HCT116 (cell line): ENCODE measurements at regions not wholly inside any gene's neighbourhood (a gene's known extent, or its start where the extent isn't known, plus 50 kb on each side); places are given as distances from the start of the nearest gene placed in this dataset.

ENCODE experiments used
- ATAC-seq: fragments of 200-7000 bp; cut with Tn5 transposase; 2 replicates; pipeline ENCODE4 v1.9.1; 2020; ENCODE audit warnings: mild to moderate bottlenecking, moderate library complexity
- BruUV-seq: library from RNA; stranded (reverse); fragments of 400-500 nt; replicated peaks from 2 replicates; lab custom pipeline; 2021; lab: Mats Ljungman, UMichigan
- CTCF ChIA-PET: fragments of 300-600 bp; sonication (Branson Sonifier 250); formaldehyde crosslinking; loops from one replicate; lab custom pipeline; 2021; ENCODE audit warnings: antibody characterized with exemption; lab: Charles Lee
- POLR2A ChIA-PET: fragments of 300-600, 350-600 bp; sonication (Branson Sonifier 250); formaldehyde crosslinking; loops from one replicate; lab custom pipeline; 2021; ENCODE audit warnings: antibody characterized with exemption; lab: Charles Lee
- RAD21 ChIA-PET, 2 experiments: fragments of 300-600 bp; sonication (Branson Sonifier 250); formaldehyde crosslinking; loops; one replicate each; lab custom pipeline; 2023; ENCODE audit warnings: low total read pairs in 2 of 2; ENCODE audit not compliant: uncharacterized antibody in 2 of 2, unreplicated experiment in 2 of 2, low non-redundant PET in 1 of 2; lab: Charles Lee
- DNase-seq: peaks from one replicate; pipeline ENCODE4 v3.0.0-alpha.2; 2010; ENCODE audit warnings: low read depth, low spot score
- H2AFZ ChIP-seq: fragments of 200-600 bp; shearing (Covaris generic), sonication (generic); 2 replicates; pipeline ENCODE4 v1.6.1; 2017; ENCODE audit warnings: low read depth, mixed run types, mixed read lengths, antibody characterized with exemption, low read length; ENCODE audit not compliant: poor library complexity, severe bottlenecking
- H3K27ac ChIP-seq: 2 replicates; pipeline ENCODE4 v1.5.1; 2012; ENCODE audit warnings: low read depth, low read length
- H3K27me3 ChIP-seq: fragments of 200-600 bp; sonication (generic); 2 replicates; pipeline ENCODE4 v1.6.1; 2016; ENCODE audit warnings: mixed run types, low read length, mixed read lengths; ENCODE audit not compliant: insufficient read depth
- H3K36me3 ChIP-seq, 2 experiments: fragments of 200-500 bp in 1 of 2; fragments of 200-600 bp in 1 of 2; sonication (Bioruptor generic) in 1 of 2; sonication (generic) in 1 of 2; 2 replicates each; pipeline versions ENCODE4 v1.5.1 to v1.6.1; 2014 to 2016; ENCODE audit warnings: low read length in 2 of 2, inconsistent platforms in 1 of 2, mixed read lengths in 1 of 2, mixed run types in 1 of 2; ENCODE audit not compliant: insufficient read depth in 2 of 2, control insufficient read depth in 1 of 2
- H3K4me1 ChIP-seq, 2 experiments: fragments of 200-600 bp in 1 of 2; sonication (generic) in 1 of 2; 2 replicates each; pipeline versions ENCODE4 v1.5.1 to v1.6.1; 2012 to 2017; ENCODE audit warnings: low read length in 2 of 2, inconsistent platforms in 1 of 2, mild to moderate bottlenecking in 1 of 2, mixed read lengths in 1 of 2, mixed run types in 1 of 2, moderate library complexity in 1 of 2; ENCODE audit not compliant: insufficient read depth in 2 of 2, control insufficient read depth in 1 of 2
- H3K4me2 ChIP-seq: fragments of 200-600 bp; sonication (generic); 2 replicates; pipeline ENCODE4 v1.6.1; 2017; ENCODE audit warnings: mixed run types, low read length, mixed read lengths
- H3K4me3 ChIP-seq, 2 experiments: fragments of 200-600 bp in 1 of 2; sonication (generic) in 1 of 2; replicated peaks in 1 of 2; 2 replicates each; pipeline ENCODE4 v1.5.1; 2011 to 2016; ENCODE audit warnings: low read length in 2 of 2, control low read depth in 1 of 2, low read depth in 1 of 2, mild to moderate bottlenecking in 1 of 2, mixed read lengths in 1 of 2, mixed run types in 1 of 2
- H3K79me2 ChIP-seq: fragments of 200-600 bp; sonication (generic); 2 replicates; pipeline ENCODE4 v1.6.1; 2017; ENCODE audit warnings: mild to moderate bottlenecking, mixed run types, low read length, moderate library complexity, mixed read lengths; ENCODE audit not compliant: insufficient read depth
- H3K9ac ChIP-seq: fragments of 200-600 bp; sonication (generic); 2 replicates; pipeline ENCODE4 v1.6.1; 2016; ENCODE audit warnings: low read length, mixed read lengths
- H3K9me2 ChIP-seq: fragments of 200-600 bp; sonication (generic), shearing (Covaris generic); 2 replicates; pipeline ENCODE4 v1.6.1; 2017; ENCODE audit warnings: mixed run types, mild to moderate bottlenecking, moderate library complexity; ENCODE audit not compliant: insufficient read depth
- H3K9me3 ChIP-seq, 2 experiments: fragments of 200-500 bp in 1 of 2; fragments of 200-600 bp in 1 of 2; sonication (Bioruptor generic) in 1 of 2; sonication (generic) in 1 of 2; 2 replicates each; pipeline ENCODE4 v1.6.1; 2014 to 2017; ENCODE audit warnings: low read length in 2 of 2, mixed read lengths in 2 of 2, inconsistent platforms in 1 of 2, low read depth in 1 of 2, mild to moderate bottlenecking in 1 of 2, mixed run types in 1 of 2, moderate library complexity in 1 of 2; ENCODE audit not compliant: control insufficient read depth in 1 of 2, insufficient read depth in 1 of 2
- H4K20me1 ChIP-seq: fragments of 200-600 bp; sonication (generic), shearing (Covaris generic); 2 replicates; pipeline ENCODE4 v1.6.1; 2017; ENCODE audit warnings: mixed run types, mild to moderate bottlenecking, moderate library complexity; ENCODE audit not compliant: insufficient read depth
- CBX3 ChIP-seq: IDR thresholded peaks from 2 replicates; pipeline ENCODE4 v1.6.1; 2012; ENCODE audit warnings: low read depth
- EGR1 ChIP-seq: IDR thresholded peaks from 2 replicates; pipeline ENCODE4 v1.6.1; 2012; ENCODE audit warnings: low read depth
- EZH2 ChIP-seq: fragments of 200-600 bp; sonication (generic); IDR thresholded peaks from 2 replicates; pipeline ENCODE4 v1.6.1; 2017; ENCODE audit warnings: antibody characterized with exemption, mixed run types
- EZH2phosphoT487 ChIP-seq: fragments of 200-600 bp; IDR thresholded peaks from 2 replicates; pipeline ENCODE4 v1.6.1; 2018; ENCODE audit warnings: antibody characterized with exemption, borderline replicate concordance
- SIN3A ChIP-seq: IDR thresholded peaks from 2 replicates; pipeline ENCODE4 v1.6.1; 2012; ENCODE audit warnings: low read depth
- TCF7L2 ChIP-seq: IDR thresholded peaks from 2 replicates; pipeline ENCODE4 v1.7.0; 2011; ENCODE audit warnings: borderline replicate concordance, inconsistent platforms; ENCODE audit not compliant: insufficient read depth, insufficient read length; ENCODE audit errors: extremely low read depth
- intact Hi-C: fragments of 100-400 bp; cut with micrococcal nuclease; formaldehyde crosslinking; loops from 2 replicates; pipeline ENCODE4 v1.10.0; 2022
- TF ChIP-seq, protein P1 (sequence below): IDR thresholded peaks from 2 replicates; pipeline ENCODE4 v1.6.1; 2012; ENCODE audit warnings: low read depth
- TF ChIP-seq, protein P2 (sequence below), 3 experiments: fragments of 200-600 bp in 1 of 3; sonication (generic) in 1 of 3; IDR thresholded peaks in 2 of 3; conservative IDR thresholded peaks in 1 of 3; 2 replicates each; pipeline ENCODE4 v1.5.1; 2012 to 2017; ENCODE audit warnings: low read depth in 2 of 3, low read length in 2 of 3, antibody characterized with exemption in 1 of 3, borderline replicate concordance in 1 of 3, control low read depth in 1 of 3, mild to moderate bottlenecking in 1 of 3, mixed read lengths in 1 of 3, mixed run types in 1 of 3, moderate library complexity in 1 of 3; ENCODE audit not compliant: insufficient read depth in 1 of 3
- TF ChIP-seq, protein P3 (sequence below): IDR thresholded peaks from 2 replicates; pipeline ENCODE4 v1.6.1; 2012
- TF ChIP-seq, protein P4 (sequence below): IDR thresholded peaks from 2 replicates; pipeline ENCODE4 v1.6.1; 2011; ENCODE audit warnings: mild to moderate bottlenecking, low read length, moderate library complexity; ENCODE audit not compliant: insufficient replicate concordance; ENCODE audit errors: extremely low read depth

DNA sequence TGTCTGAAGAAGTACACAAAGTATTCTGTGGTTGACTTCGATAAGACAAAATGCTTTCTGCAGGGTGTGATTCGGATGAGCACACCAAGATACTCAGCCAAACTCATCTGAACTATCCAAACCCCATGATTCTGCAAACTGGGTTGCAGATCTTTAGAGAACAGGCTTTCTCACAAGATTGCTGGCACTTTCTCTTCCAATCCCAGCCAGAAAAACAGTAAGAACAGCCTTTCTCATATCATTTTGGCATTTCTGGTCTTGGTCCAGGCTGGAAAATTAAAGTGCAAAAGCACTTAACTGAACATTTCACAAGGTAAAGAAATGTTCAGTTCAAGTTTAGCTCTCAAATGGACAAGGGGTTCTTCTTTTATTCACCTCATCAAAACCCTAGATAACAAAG, 269.1 kb downstream of the NR2F1-AS1 start:
- Histone ChIP-seq H3K9ac (no peak overlapping the region), H2AFZ (no peak overlapping the region), H3K4me2 (no peak overlapping the region), H3K36me3 (no peaks in the 10 kb centered on the region), H3K9me2 (no peaks in the 10 kb centered on the region), H3K27me3 (no peaks in the 10 kb centered on the region), H4K20me1 (no peaks in the 10 kb centered on the region), H3K79me2 (no peaks in the 10 kb centered on the region), H3K4me3 (no peak overlapping the region), H3K9me3 (no peaks in the 10 kb centered on the region), H3K4me1 (no peaks in the 10 kb centered on the region), H3K27ac (no peak overlapping the region)
- ChIA-PET RAD21 (no interaction called here), POLR2A (no interaction called here), CTCF (no interaction called here)
- TF ChIP-seq EZH2phosphoT487: no peak
- DNase-seq (no peak), ATAC-seq (no peak)
- BruUV-seq: no TSS peak
- intact Hi-C loops: no loop called here

DNA sequence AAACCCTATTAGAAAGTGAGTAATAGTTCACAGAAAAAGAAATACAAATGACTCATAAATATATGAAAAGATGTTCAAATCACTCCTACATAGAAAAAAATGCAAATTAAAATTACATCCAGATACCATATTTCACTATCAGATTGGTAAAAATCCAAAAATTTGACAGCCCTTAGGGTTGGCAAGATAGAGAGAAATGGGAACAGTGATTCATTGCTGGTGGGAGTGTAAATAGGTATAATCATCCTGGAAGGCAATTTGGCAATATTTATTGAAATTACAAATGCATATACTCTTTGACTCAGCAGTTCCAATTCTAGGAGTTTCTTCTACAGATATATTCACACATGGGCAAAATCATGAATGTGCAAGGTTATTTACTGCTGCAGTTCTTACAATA, 273.5 kb downstream of the NR2F1-AS1 start:
- TF ChIP-seq, protein P1, sequence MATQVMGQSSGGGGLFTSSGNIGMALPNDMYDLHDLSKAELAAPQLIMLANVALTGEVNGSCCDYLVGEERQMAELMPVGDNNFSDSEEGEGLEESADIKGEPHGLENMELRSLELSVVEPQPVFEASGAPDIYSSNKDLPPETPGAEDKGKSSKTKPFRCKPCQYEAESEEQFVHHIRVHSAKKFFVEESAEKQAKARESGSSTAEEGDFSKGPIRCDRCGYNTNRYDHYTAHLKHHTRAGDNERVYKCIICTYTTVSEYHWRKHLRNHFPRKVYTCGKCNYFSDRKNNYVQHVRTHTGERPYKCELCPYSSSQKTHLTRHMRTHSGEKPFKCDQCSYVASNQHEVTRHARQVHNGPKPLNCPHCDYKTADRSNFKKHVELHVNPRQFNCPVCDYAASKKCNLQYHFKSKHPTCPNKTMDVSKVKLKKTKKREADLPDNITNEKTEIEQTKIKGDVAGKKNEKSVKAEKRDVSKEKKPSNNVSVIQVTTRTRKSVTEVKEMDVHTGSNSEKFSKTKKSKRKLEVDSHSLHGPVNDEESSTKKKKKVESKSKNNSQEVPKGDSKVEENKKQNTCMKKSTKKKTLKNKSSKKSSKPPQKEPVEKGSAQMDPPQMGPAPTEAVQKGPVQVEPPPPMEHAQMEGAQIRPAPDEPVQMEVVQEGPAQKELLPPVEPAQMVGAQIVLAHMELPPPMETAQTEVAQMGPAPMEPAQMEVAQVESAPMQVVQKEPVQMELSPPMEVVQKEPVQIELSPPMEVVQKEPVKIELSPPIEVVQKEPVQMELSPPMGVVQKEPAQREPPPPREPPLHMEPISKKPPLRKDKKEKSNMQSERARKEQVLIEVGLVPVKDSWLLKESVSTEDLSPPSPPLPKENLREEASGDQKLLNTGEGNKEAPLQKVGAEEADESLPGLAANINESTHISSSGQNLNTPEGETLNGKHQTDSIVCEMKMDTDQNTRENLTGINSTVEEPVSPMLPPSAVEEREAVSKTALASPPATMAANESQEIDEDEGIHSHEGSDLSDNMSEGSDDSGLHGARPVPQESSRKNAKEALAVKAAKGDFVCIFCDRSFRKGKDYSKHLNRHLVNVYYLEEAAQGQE: no peak
- no peak for TF ChIP-seq EGR1
- TF ChIP-seq TCF7L2: no peak
- no peak for TF ChIP-seq SIN3A
- TF ChIP-seq, protein P2, sequence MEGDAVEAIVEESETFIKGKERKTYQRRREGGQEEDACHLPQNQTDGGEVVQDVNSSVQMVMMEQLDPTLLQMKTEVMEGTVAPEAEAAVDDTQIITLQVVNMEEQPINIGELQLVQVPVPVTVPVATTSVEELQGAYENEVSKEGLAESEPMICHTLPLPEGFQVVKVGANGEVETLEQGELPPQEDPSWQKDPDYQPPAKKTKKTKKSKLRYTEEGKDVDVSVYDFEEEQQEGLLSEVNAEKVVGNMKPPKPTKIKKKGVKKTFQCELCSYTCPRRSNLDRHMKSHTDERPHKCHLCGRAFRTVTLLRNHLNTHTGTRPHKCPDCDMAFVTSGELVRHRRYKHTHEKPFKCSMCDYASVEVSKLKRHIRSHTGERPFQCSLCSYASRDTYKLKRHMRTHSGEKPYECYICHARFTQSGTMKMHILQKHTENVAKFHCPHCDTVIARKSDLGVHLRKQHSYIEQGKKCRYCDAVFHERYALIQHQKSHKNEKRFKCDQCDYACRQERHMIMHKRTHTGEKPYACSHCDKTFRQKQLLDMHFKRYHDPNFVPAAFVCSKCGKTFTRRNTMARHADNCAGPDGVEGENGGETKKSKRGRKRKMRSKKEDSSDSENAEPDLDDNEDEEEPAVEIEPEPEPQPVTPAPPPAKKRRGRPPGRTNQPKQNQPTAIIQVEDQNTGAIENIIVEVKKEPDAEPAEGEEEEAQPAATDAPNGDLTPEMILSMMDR (IDR thresholded peaks at IDR 0.05 in 2 of 3, conservative IDR thresholded peaks at IDR 0.05 in 1 of 3; ENCODE audit: borderline replicate concordance in 1 of 3, insufficient read depth in 1 of 3, low read depth in 2 of 3, low read length in 2 of 3): no peak
- TF ChIP-seq EZH2: no peak
- TF ChIP-seq, protein P3, sequence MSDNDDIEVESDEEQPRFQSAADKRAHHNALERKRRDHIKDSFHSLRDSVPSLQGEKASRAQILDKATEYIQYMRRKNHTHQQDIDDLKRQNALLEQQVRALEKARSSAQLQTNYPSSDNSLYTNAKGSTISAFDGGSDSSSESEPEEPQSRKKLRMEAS: no peak
- TF ChIP-seq, protein P4, sequence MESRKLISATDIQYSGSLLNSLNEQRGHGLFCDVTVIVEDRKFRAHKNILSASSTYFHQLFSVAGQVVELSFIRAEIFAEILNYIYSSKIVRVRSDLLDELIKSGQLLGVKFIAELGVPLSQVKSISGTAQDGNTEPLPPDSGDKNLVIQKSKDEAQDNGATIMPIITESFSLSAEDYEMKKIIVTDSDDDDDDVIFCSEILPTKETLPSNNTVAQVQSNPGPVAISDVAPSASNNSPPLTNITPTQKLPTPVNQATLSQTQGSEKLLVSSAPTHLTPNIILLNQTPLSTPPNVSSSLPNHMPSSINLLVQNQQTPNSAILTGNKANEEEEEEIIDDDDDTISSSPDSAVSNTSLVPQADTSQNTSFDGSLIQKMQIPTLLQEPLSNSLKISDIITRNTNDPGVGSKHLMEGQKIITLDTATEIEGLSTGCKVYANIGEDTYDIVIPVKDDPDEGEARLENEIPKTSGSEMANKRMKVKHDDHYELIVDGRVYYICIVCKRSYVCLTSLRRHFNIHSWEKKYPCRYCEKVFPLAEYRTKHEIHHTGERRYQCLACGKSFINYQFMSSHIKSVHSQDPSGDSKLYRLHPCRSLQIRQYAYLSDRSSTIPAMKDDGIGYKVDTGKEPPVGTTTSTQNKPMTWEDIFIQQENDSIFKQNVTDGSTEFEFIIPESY: no peak
- TF ChIP-seq CBX3: no peak
- Histone ChIP-seq H4K20me1 (no peaks in the 10 kb centered on the region), H3K4me3 (no peak overlapping the region), H3K36me3 (no peaks in the 10 kb centered on the region), H3K9me2 (no peaks in the 10 kb centered on the region), H3K27me3 (no peaks in the 10 kb centered on the region), H3K4me2 (no peak overlapping the region), H3K9ac (no peak overlapping the region), H3K27ac (no peak overlapping the region), H3K4me1 (peaks cover 0 to 2% of the 10 kb centered on the region in 2 experiments; a peak in 1 of 4 replicates), H3K79me2 (no peaks in the 10 kb centered on the region), H3K9me3 (no peaks in the 10 kb centered on the region), H2AFZ (no peak overlapping the region)
- ChIA-PET CTCF (no interaction called here), RAD21 (no interaction called here), POLR2A (no interaction called here)
- intact Hi-C loops: no loop called here
- no TSS peak for BruUV-seq
- DNase-seq (no peak), ATAC-seq (no peak)
